MM.1S (cell line): ENCODE measurements at regions not wholly inside any gene's neighbourhood (a gene's known extent, or its start where the extent isn't known, plus 50 kb on each side); places are given as distances from the start of the nearest gene placed in this dataset.

Experiments
- DNase-seq: peaks from one replicate; pipeline ENCODE4 v3.0.0-alpha.2; 2015
- H2AFZ ChIP-seq: fragments of 300-600 bp; sonication (generic); 2 replicates; pipeline ENCODE4 v1.6.0; 2016; ENCODE audit warnings: antibody characterized with exemption, low read length
- H3F3A ChIP-seq: fragments of 300-600 bp; sonication (generic); 2 replicates; pipeline ENCODE4 v1.6.1; 2016; ENCODE audit warnings: mild to moderate bottlenecking, antibody characterized with exemption, low read length, moderate library complexity, mixed read lengths; ENCODE audit not compliant: insufficient read depth
- H3K27ac ChIP-seq: fragments of 300-600 bp; sonication (generic); 2 replicates; pipeline ENCODE4 v1.5.1; 2016; ENCODE audit warnings: mild to moderate bottlenecking, low read length
- H3K27me3 ChIP-seq: fragments of 300-600 bp; sonication (generic); replicated peaks from 2 replicates; pipeline ENCODE4 v1.6.0; 2016; ENCODE audit warnings: low read length; ENCODE audit not compliant: insufficient read depth
- H3K36me3 ChIP-seq: fragments of 300-600 bp; sonication (generic); replicated peaks from 2 replicates; pipeline ENCODE4 v1.6.1; 2016; ENCODE audit warnings: mild to moderate bottlenecking, low read length, mixed read lengths; ENCODE audit not compliant: insufficient read depth
- H3K4me1 ChIP-seq: fragments of 300-600 bp; sonication (generic); 2 replicates; pipeline ENCODE4 v1.6.1; 2016; ENCODE audit warnings: low read length, mixed read lengths
- H3K4me2 ChIP-seq: fragments of 300-600 bp; sonication (generic); 2 replicates; pipeline ENCODE4 v1.6.0; 2016; ENCODE audit warnings: low read depth, low read length
- H3K4me3 ChIP-seq: fragments of 300-600 bp; sonication (generic); 2 replicates; pipeline ENCODE4 v1.5.1; 2016; ENCODE audit warnings: low read length, mixed read lengths
- H3K79me2 ChIP-seq: fragments of 300-600 bp; sonication (generic); 2 replicates; pipeline ENCODE4 v1.6.1; 2016; ENCODE audit warnings: mixed run types, low read length, mixed read lengths
- H3K9ac ChIP-seq: fragments of 300-600 bp; sonication (generic); 2 replicates; pipeline ENCODE4 v1.6.1; 2016; ENCODE audit warnings: low read length, mixed read lengths
- H3K9me2 ChIP-seq: fragments of 300-600 bp; sonication (generic); replicated peaks from 2 replicates; pipeline ENCODE4 v1.6.1; 2016; ENCODE audit warnings: mild to moderate bottlenecking, low read length, mixed read lengths; ENCODE audit not compliant: insufficient read depth
- H3K9me3 ChIP-seq: fragments of 300-600 bp; sonication (generic); replicated peaks from 2 replicates; pipeline ENCODE4 v1.6.1; 2016; ENCODE audit warnings: mild to moderate bottlenecking, low read length, mixed read lengths; ENCODE audit not compliant: insufficient read depth
- H4K20me1 ChIP-seq: fragments of 300-600 bp; sonication (generic); 2 replicates; pipeline ENCODE4 v1.6.1; 2016; ENCODE audit warnings: mild to moderate bottlenecking, low read length, moderate library complexity, mixed read lengths; ENCODE audit not compliant: insufficient read depth
- CTCF ChIP-seq: fragments of 300-600 bp; sonication (generic); IDR thresholded peaks from 2 replicates; pipeline ENCODE4 v1.5.1; 2016; ENCODE audit warnings: antibody characterized with exemption, low read length, mixed read lengths
- EZH2 ChIP-seq: fragments of 300-600 bp; sonication (generic); optimal IDR thresholded peaks from 2 replicates; pipeline ENCODE3; 2017; ENCODE audit warnings: low read depth, mild to moderate bottlenecking, antibody characterized with exemption, low read length, mixed read lengths
- EZH2phosphoT487 ChIP-seq: fragments of 300-600 bp; sonication (generic); IDR thresholded peaks from 2 replicates; pipeline ENCODE4 v1.6.1; 2018; ENCODE audit warnings: antibody characterized with exemption, low read length

GRCh38 chr13:109537584-109537983, 248.8 kb downstream of the IRS2 start:
- Histone ChIP-seq H3K79me2 (no peaks in the 10 kb centered on the region), H3K27ac (no peak overlapping the region), H3K4me2 (no peak overlapping the region), H2AFZ (no peak overlapping the region), H3K9ac (no peak overlapping the region), H3K4me1 (no peaks in the 10 kb centered on the region), H3F3A (no peaks in the 10 kb centered on the region), H3K9me2 (no peaks in the 10 kb centered on the region), H3K27me3 (no peaks in the 10 kb centered on the region), H3K4me3 (no peak overlapping the region), H3K9me3 (no peaks in the 10 kb centered on the region), H4K20me1 (no peaks in the 10 kb centered on the region), H3K36me3 (no peaks in the 10 kb centered on the region)
- no peak for DNase-seq
- TF ChIP-seq EZH2 (no peak), EZH2phosphoT487 (no peak), CTCF (no peak)

- Histone ChIP-seq H3K4me2 (no peak overlapping the region), H2AFZ (no peak overlapping the region), H4K20me1 (no peaks in the 10 kb centered on the region), H3K9ac (no peak overlapping the region), H3F3A (no peaks in the 10 kb centered on the region), H3K36me3 (no peaks in the 10 kb centered on the region), H3K79me2 (no peaks in the 10 kb centered on the region), H3K27me3 (no peaks in the 10 kb centered on the region), H3K9me2 (no peaks in the 10 kb centered on the region), H3K9me3 (no peaks in the 10 kb centered on the region), H3K4me3 (no peak overlapping the region), H3K27ac (no peak overlapping the region), H3K4me1 (no peaks in the 10 kb centered on the region)
- DNase-seq: no peak
- no peak for TF ChIP-seq CTCF
- no peak for TF ChIP-seq EZH2
Observed at GRCh38 chr13:109533350-109533749, 253.0 kb downstream of the IRS2 start.

GRCh38 chr13:109529964-109530363, 256.4 kb downstream of the IRS2 start:
- H3K9me2 ChIP-seq: no peaks in the 10 kb centered on the region
- no peak for DNase-seq
- TF ChIP-seq EZH2phosphoT487 (no peak), CTCF (no peak), EZH2 (no peak)

More at GRCh38 chr13:109529964-109530363, 256.4 kb downstream of the IRS2 start:
- Histone ChIP-seq H3K4me1 (no peaks in the 10 kb centered on the region), H3F3A (no peaks in the 10 kb centered on the region), H3K4me2 (no peak overlapping the region), H4K20me1 (no peaks in the 10 kb centered on the region), H3K27ac (no peak overlapping the region), H3K79me2 (no peaks in the 10 kb centered on the region), H3K27me3 (no peaks in the 10 kb centered on the region), H3K9me3 (no peaks in the 10 kb centered on the region), H3K4me3 (no peak overlapping the region), H3K36me3 (no peaks in the 10 kb centered on the region), H3K9ac (no peak overlapping the region), H2AFZ (no peak overlapping the region)
